IMR-90 (cell line): ENCODE measurements at regions not wholly inside any gene's neighbourhood (a gene's known extent, or its start where the extent isn't known, plus 50 kb on each side); places are given as distances from the start of the nearest gene placed in this dataset.
"Not testable (repeated sequence)": the region's sequence is repeated elsewhere in the genome, so short reads cannot be mapped to it uniquely, and the experiment has no call there.

Source experiments
- ATAC-seq: fragments of 200-7000 bp; cut with Tn5 transposase; 2 replicates; pipeline ENCODE4 v1.9.1; 2020; ENCODE audit warnings: low read depth, mild to moderate bottlenecking, moderate library complexity
- BruUV-seq: library from RNA; stranded (reverse); fragments of 400-500 nt; replicated peaks from 2 replicates; lab custom pipeline; 2021; lab: Mats Ljungman, UMichigan
- CTCF ChIA-PET: fragments of 300-600 bp; formaldehyde crosslinking; extraction: SDS; loops from one replicate; lab custom pipeline; 2021; ENCODE audit warnings: antibody characterized with exemption; lab: Yijun Ruan, JAX
- POLR2A ChIA-PET: fragments of 300-600 bp; sonication (Branson Sonifier 250); formaldehyde crosslinking; loops from one replicate; lab custom pipeline; 2022; ENCODE audit warnings: antibody characterized with exemption; ENCODE audit not compliant: unreplicated experiment; lab: Charles Lee
- DNase-seq: peaks from one replicate; pipeline ENCODE4 v3.0.0; 2013
- H2AFZ ChIP-seq: replicated peaks from 2 replicates; pipeline ENCODE3; 2013; ENCODE audit warnings: low read length, mild to moderate bottlenecking; ENCODE audit not compliant: poor library complexity
- H2AK5ac ChIP-seq: 2 replicates; pipeline ENCODE4 v1.6.1; 2013; ENCODE audit warnings: low read depth, low read length, inconsistent platforms
- H2AK9ac ChIP-seq: replicated peaks from 2 replicates; pipeline ENCODE3; 2013; ENCODE audit warnings: mild to moderate bottlenecking, low read depth, low read length, moderate library complexity; ENCODE audit not compliant: poor library complexity
- H2BK120ac ChIP-seq: 2 replicates; pipeline ENCODE4 v1.6.1; 2013; ENCODE audit warnings: low read depth, low read length, inconsistent platforms
- H2BK15ac ChIP-seq: 3 replicates; pipeline ENCODE4 v1.6.1; 2013; ENCODE audit warnings: low read depth, low read length, inconsistent platforms
- H2BK20ac ChIP-seq: 2 replicates; pipeline ENCODE4 v1.6.1; 2013; ENCODE audit warnings: low read depth, mild to moderate bottlenecking, inconsistent platforms, low read length, moderate library complexity
- H2BK5ac ChIP-seq: 2 replicates; pipeline ENCODE4 v1.6.1; 2013; ENCODE audit warnings: mild to moderate bottlenecking, low read depth, low read length, inconsistent platforms; ENCODE audit not compliant: poor library complexity, severe bottlenecking
- H3K14ac ChIP-seq: replicated peaks from 2 replicates; pipeline ENCODE4 v1.6.1; 2013; ENCODE audit warnings: low read depth, low read length, inconsistent platforms
- H3K18ac ChIP-seq: 2 replicates; pipeline ENCODE4 v1.6.1; 2013; ENCODE audit warnings: low read depth, low read length, control low read depth
- H3K23ac ChIP-seq: 2 replicates; pipeline ENCODE4 v1.6.1; 2013; ENCODE audit warnings: low read depth, low read length, inconsistent platforms
- H3K27ac ChIP-seq: 2 replicates; pipeline ENCODE4 v1.5.1; 2013; ENCODE audit warnings: mild to moderate bottlenecking, control low read depth, low read length; ENCODE audit not compliant: insufficient read depth
- H3K27me3 ChIP-seq: 2 replicates; pipeline ENCODE4 v1.6.1; 2013; ENCODE audit warnings: low read length; ENCODE audit not compliant: control insufficient read depth, insufficient read depth
- H3K36me3 ChIP-seq: 2 replicates; pipeline ENCODE4 v1.6.1; 2013; ENCODE audit warnings: low read length, mixed read lengths; ENCODE audit not compliant: control insufficient read depth, insufficient read depth
- H3K4ac ChIP-seq: 2 replicates; pipeline ENCODE4 v1.6.1; 2013; ENCODE audit warnings: low read depth, low read length, inconsistent platforms
- H3K4me1 ChIP-seq: 2 replicates; pipeline ENCODE4 v1.6.1; 2013; ENCODE audit warnings: low read length, mixed read lengths; ENCODE audit not compliant: control insufficient read depth, insufficient read depth
- H3K4me2 ChIP-seq: 2 replicates; pipeline ENCODE4 v1.6.1; 2013; ENCODE audit warnings: low read depth, mild to moderate bottlenecking, control low read depth, low read length, moderate library complexity
- H3K4me3 ChIP-seq: 2 replicates; pipeline ENCODE4 v1.5.1; 2013; ENCODE audit warnings: low read depth, mild to moderate bottlenecking, control low read depth, low read length, moderate library complexity; ENCODE audit not compliant: insufficient read depth
- H3K56ac ChIP-seq: 2 replicates; pipeline ENCODE4 v1.6.1; 2013; ENCODE audit warnings: low read length, inconsistent platforms; ENCODE audit not compliant: insufficient read depth; ENCODE audit errors: extremely low read depth
- H3K79me1 ChIP-seq, 2 experiments: 2 replicates each; pipeline ENCODE4 v1.6.1; 2013; ENCODE audit warnings: low read length in 2 of 2, inconsistent platforms in 1 of 2, low read depth in 1 of 2
- H3K9ac ChIP-seq: 2 replicates; pipeline ENCODE4 v1.6.1; 2013; ENCODE audit warnings: low read depth, low read length, control low read depth
- H3K9me1 ChIP-seq: 2 replicates; pipeline ENCODE4 v1.6.1; 2013; ENCODE audit warnings: low read length, inconsistent platforms; ENCODE audit not compliant: insufficient read depth
- H3K9me3 ChIP-seq: 2 replicates; pipeline ENCODE4 v1.6.1; 2013; ENCODE audit warnings: low read length; ENCODE audit not compliant: control insufficient read depth, insufficient read depth
- H4K20me1 ChIP-seq: 2 replicates; pipeline ENCODE4 v1.6.1; 2013; ENCODE audit warnings: low read length, inconsistent platforms; ENCODE audit not compliant: insufficient read depth
- H4K5ac ChIP-seq: 2 replicates; pipeline ENCODE4 v1.6.1; 2013; ENCODE audit warnings: mild to moderate bottlenecking, low read depth, low read length, control low read depth
- H4K8ac ChIP-seq, 2 experiments: 2 replicates each; pipeline ENCODE4 v1.6.1; 2013; ENCODE audit warnings: low read depth in 2 of 2, low read length in 2 of 2, control low read depth in 1 of 2, inconsistent platforms in 1 of 2
- H4K91ac ChIP-seq: 2 replicates; pipeline ENCODE4 v1.6.1; 2013; ENCODE audit warnings: low read depth, low read length, inconsistent platforms; ENCODE audit not compliant: insufficient read depth
- WGBS, 2 experiments: methylation state at CpG; one replicate each; pipeline versions ENCODE4 v1.1.5 to v1.1.7; 2013; ENCODE audit warnings: missing lambda C conversion rate in 2 of 2; ENCODE audit not compliant: insufficient read length in 1 of 2; ENCODE audit errors: extremely low coverage in 2 of 2; 5-methylcytosine and 5-hydroxymethylcytosine counted together
- dilution Hi-C: fragments of 300-500 bp; cut with HindIII; formaldehyde crosslinking; loops from one replicate; pipeline ENCODE4 v1.14.3; 2018; ENCODE audit warnings: low sequenced_read_pairs; ENCODE audit not compliant: unreplicated experiment
- in situ Hi-C: fragments of 300-500 bp; cut with MboI; formaldehyde crosslinking; loops from 3 replicates; pipeline ENCODE4 v1.14.3; 2019; ENCODE audit warnings: low sequenced_read_pairs, inconsistent platforms, mixed read lengths
- intact Hi-C: fragments of 100-400 bp; cut with micrococcal nuclease; formaldehyde crosslinking; loops from 2 replicates; pipeline ENCODE4 v1.10.0; 2022

DNA sequence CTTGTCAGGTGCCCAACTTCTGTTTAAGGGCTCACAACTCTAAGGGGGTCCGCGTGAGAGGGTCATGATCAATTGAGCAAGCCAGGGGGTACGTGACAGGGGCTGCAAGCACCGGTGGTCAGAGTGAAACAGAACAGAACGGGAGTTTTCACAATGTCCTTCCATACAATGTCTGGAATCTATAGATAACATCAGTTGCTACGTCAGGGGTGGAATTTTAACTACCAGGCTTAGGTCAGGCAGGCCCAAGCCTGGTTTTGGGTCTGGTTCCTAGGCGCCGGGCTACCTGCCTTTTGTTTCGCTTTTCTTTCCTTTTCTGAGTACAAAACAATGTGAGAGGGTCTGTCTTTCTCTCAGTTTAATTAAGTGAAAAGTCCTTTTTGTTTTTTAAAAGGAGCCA is 666.5 kb upstream of the MBL2 start:
- H2BK15ac ChIP-seq, H3K14ac ChIP-seq, H2AK9ac ChIP-seq, H3K36me3 ChIP-seq, H3K4me2 ChIP-seq, intact Hi-C loops, H3K9me3 ChIP-seq, H4K20me1 ChIP-seq, H3K23ac ChIP-seq, H3K27ac ChIP-seq, H3K4me1 ChIP-seq, H4K8ac ChIP-seq, CTCF ChIA-PET, POLR2A ChIA-PET, H3K27me3 ChIP-seq, H3K18ac ChIP-seq, H3K79me1 ChIP-seq, dilution Hi-C loops, H4K5ac ChIP-seq, H2AK5ac ChIP-seq, BruUV-seq, DNase-seq, in situ Hi-C loops, H3K9ac ChIP-seq, H3K4me3 ChIP-seq, H2BK5ac ChIP-seq, H3K4ac ChIP-seq, ATAC-seq, H2BK120ac ChIP-seq, H2BK20ac ChIP-seq, H2AFZ ChIP-seq, H4K91ac ChIP-seq, H3K56ac ChIP-seq, H3K9me1 ChIP-seq: not testable (repeated sequence)
- WGBS, 2 experiments: no CpG with 5 or more reads among the region's 9 CpGs
